ENCODE measurements at regions not wholly inside any gene's neighbourhood (a gene's known extent, or its start where the extent isn't known, plus 50 kb on each side); places are given as distances from the start of the nearest gene placed in this dataset.
"Not testable (repeated sequence)": the region's sequence is repeated elsewhere in the genome, so short reads cannot be mapped to it uniquely, and the experiment has no call there.

DNA sequence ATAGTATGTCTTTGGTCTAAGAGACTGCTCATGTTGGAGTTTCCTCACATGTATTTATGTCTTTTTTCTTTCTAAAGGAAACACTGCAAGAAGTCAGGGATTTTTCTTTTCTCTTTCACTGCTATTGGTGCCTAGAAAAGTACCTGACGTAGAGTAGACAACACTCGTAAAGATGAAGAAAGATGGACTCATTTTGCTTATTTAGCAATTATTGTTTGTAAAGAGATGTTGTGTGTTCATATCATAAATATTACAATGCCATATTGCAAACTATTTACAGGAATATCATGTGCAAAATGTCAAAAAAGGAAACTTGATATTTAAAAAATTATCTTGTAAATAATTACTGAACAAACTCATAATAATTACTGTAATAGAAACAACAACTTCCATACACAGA lies 2711.5 kb upstream of the PCDH20 start:
- H3K4me3 ChIP-seq: no peak overlapping the region
- no peaks in the 10 kb centered on the region for H3K9me3 ChIP-seq (ENCODE audit: low read depth)
- H3K27ac ChIP-seq: no peak overlapping the region
- H3K4me1 ChIP-seq (ENCODE audit: low read depth): no peaks in the 10 kb centered on the region
- no peaks in the 10 kb centered on the region for H3K36me3 ChIP-seq
- no peak for DNase-seq (ENCODE audit: low read depth in 1 of 2, low spot score in 1 of 2)
- TF ChIP-seq, protein P1, sequence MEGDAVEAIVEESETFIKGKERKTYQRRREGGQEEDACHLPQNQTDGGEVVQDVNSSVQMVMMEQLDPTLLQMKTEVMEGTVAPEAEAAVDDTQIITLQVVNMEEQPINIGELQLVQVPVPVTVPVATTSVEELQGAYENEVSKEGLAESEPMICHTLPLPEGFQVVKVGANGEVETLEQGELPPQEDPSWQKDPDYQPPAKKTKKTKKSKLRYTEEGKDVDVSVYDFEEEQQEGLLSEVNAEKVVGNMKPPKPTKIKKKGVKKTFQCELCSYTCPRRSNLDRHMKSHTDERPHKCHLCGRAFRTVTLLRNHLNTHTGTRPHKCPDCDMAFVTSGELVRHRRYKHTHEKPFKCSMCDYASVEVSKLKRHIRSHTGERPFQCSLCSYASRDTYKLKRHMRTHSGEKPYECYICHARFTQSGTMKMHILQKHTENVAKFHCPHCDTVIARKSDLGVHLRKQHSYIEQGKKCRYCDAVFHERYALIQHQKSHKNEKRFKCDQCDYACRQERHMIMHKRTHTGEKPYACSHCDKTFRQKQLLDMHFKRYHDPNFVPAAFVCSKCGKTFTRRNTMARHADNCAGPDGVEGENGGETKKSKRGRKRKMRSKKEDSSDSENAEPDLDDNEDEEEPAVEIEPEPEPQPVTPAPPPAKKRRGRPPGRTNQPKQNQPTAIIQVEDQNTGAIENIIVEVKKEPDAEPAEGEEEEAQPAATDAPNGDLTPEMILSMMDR (IDR thresholded peaks at IDR 0.05; ENCODE audit: low read depth, low read length): no peak
- no peaks in the 10 kb centered on the region for H3K27me3 ChIP-seq

- H3K4me3 ChIP-seq; H3K27ac ChIP-seq; H3K27me3 ChIP-seq; H3K4me1 ChIP-seq (ENCODE audit: low read depth); DNase-seq (ENCODE audit: low read depth in 1 of 2, low spot score in 1 of 2); H3K9me3 ChIP-seq (ENCODE audit: low read depth); H3K36me3 ChIP-seq: not testable (repeated sequence)
Observed at GRCh38 chr13:64121023-64121709, 2705.5 kb upstream of the PCDH20 start.

DNA sequence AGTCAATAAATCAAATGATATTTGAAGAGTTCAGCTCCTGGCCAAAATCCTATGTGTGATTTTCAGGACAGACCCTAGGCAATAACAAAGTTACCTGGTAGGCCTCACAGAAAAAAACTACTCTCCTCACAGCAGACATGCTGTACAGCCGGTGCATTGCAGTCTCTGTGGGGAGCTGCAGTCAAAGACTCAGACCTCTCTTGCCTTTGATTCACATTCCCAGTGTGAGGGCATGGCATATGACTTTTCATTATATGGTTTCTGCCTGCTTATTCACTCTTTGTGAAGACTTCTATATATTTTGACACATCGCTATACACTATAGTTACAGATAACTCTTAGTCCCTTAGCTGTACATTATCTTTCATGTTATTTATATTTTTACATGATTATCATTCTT lies 2684.3 kb upstream of the PCDH20 start:
- Histone ChIP-seq H3K4me1 (ENCODE audit: low read depth) (no peaks in the 10 kb centered on the region), H3K4me3 (no peak overlapping the region), H3K27me3 (no peaks in the 10 kb centered on the region), H3K9me3 (ENCODE audit: low read depth) (no peaks in the 10 kb centered on the region), H3K36me3 (no peaks in the 10 kb centered on the region), H3K27ac (no peak overlapping the region)
- TF ChIP-seq, protein P1 (IDR thresholded peaks at IDR 0.05; ENCODE audit: low read depth, low read length): no peak
- DNase-seq (ENCODE audit: low read depth in 1 of 2, low spot score in 1 of 2): peak in 1 of 2 donors; percentile 3

GRCh38 chr13:64090311-64090710 lies 2674.7 kb upstream of the PCDH20 start:
- TF ChIP-seq, protein P1 (IDR thresholded peaks at IDR 0.05; ENCODE audit: low read depth, low read length): no peak
- no peak for DNase-seq (ENCODE audit: low read depth in 1 of 2, low spot score in 1 of 2)
- Histone ChIP-seq H3K27ac (no peak overlapping the region), H3K27me3 (no peaks in the 10 kb centered on the region), H3K4me3 (no peak overlapping the region), H3K4me1 (ENCODE audit: low read depth) (no peaks in the 10 kb centered on the region), H3K9me3 (ENCODE audit: low read depth) (no peaks in the 10 kb centered on the region), H3K36me3 (no peaks in the 10 kb centered on the region)

GRCh38 chr13:64088491-64088890 lies 2672.8 kb upstream of the PCDH20 start:
- Histone ChIP-seq H3K27me3 (no peaks in the 10 kb centered on the region), H3K9me3 (ENCODE audit: low read depth) (no peaks in the 10 kb centered on the region), H3K4me3 (no peak overlapping the region), H3K4me1 (ENCODE audit: low read depth) (no peaks in the 10 kb centered on the region), H3K27ac (no peak overlapping the region), H3K36me3 (no peaks in the 10 kb centered on the region)
- DNase-seq (ENCODE audit: low read depth in 1 of 2, low spot score in 1 of 2): no peak
- TF ChIP-seq, protein P1 (IDR thresholded peaks at IDR 0.05; ENCODE audit: low read depth, low read length): no peak

GRCh38 chr13:64087624-64088023 lies 2672.0 kb upstream of the PCDH20 start:
- Histone ChIP-seq H3K4me3 (no peak overlapping the region), H3K36me3 (no peaks in the 10 kb centered on the region), H3K9me3 (ENCODE audit: low read depth) (no peaks in the 10 kb centered on the region), H3K27ac (no peak overlapping the region), H3K4me1 (ENCODE audit: low read depth) (no peaks in the 10 kb centered on the region), H3K27me3 (no peaks in the 10 kb centered on the region)
- TF ChIP-seq, protein P1 (IDR thresholded peaks at IDR 0.05; ENCODE audit: low read depth, low read length): no peak
- DNase-seq (ENCODE audit: low read depth in 1 of 2, low spot score in 1 of 2): no peak
